ENCODE measurements at regions not wholly inside any gene's neighbourhood (a gene's known extent, or its start where the extent isn't known, plus 50 kb on each side); places are given as distances from the start of the nearest gene placed in this dataset.

DNA sequence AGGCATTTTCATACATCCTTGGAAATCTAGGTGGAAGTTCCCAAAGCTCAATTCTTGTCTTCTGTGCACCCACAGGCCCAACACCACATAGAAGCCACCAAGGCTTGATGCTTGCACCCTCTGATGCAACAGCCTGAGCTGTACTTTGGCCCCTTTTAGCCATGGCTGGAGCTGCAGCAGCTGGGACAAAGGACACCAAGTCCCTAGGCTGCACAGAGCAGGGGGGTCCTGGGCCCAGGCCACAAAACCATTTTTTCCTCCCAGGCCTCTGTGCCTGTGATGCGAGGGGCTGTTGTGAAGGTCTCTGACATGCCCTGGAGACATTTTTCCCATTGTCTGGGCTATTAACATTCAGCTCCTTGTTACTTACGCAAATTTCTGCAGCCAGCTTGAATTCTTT is 124.0 kb upstream of the S100G start:
- no TSS peak for BruUV-seq (replicated peaks)
- in situ Hi-C loops (cut with MboI) (no loop called here), intact Hi-C loops (cut with micrococcal nuclease) (no loop called here)
- Histone ChIP-seq H3K36me3 (ENCODE audit: control insufficient read depth, insufficient read depth, low read length) (no peaks in the 10 kb centered on the region), H3K9me3 (replicated peaks; ENCODE audit: control insufficient read depth, insufficient read depth, low read depth, low read length) (no peaks in the 10 kb centered on the region), H3K4me1 (replicated peaks in 1 of 2; ENCODE audit: control insufficient read depth in 2 of 2, insufficient read depth in 2 of 2, low read length in 2 of 2) (no peaks in the 10 kb centered on the region), H3K9me1 (ENCODE audit: control insufficient read depth, insufficient read depth, low read length) (no peaks in the 10 kb centered on the region), H3K4me2 (ENCODE audit: insufficient read depth, low read length) (no peak overlapping the region), H3K9ac (ENCODE audit: insufficient read depth in 1 of 2, low read depth in 2 of 2, low read length in 2 of 2) (no peak overlapping the region), H4K20me1 (replicated peaks; ENCODE audit: control insufficient read depth, insufficient read depth, low read length) (no peaks in the 10 kb centered on the region), H3K27ac (ENCODE audit: extremely low read depth, low read depth, low read length) (no peak overlapping the region), H3K27me3 (ENCODE audit: control insufficient read depth in 2 of 2, insufficient read depth in 2 of 2, low read length in 2 of 2) (peaks cover 0 to 4% of the 10 kb centered on the region in 2 experiments; a peak in 1 of 5 replicates), H3K79me2 (ENCODE audit: control insufficient read depth, insufficient read depth, low read length) (no peaks in the 10 kb centered on the region), H2AFZ (ENCODE audit: low read depth, low read length) (no peak overlapping the region), H3K4me3 (no peak overlapping the region)
- no peak for TF ChIP-seq SMAD4 (CRISPR knock-in tag; conservative IDR thresholded peaks at IDR 0.05)
- TF ChIP-seq ZNF644 (tag; IDR thresholded peaks at IDR 0.05; ENCODE audit: low read depth): no peak
- TF ChIP-seq, protein P1, sequence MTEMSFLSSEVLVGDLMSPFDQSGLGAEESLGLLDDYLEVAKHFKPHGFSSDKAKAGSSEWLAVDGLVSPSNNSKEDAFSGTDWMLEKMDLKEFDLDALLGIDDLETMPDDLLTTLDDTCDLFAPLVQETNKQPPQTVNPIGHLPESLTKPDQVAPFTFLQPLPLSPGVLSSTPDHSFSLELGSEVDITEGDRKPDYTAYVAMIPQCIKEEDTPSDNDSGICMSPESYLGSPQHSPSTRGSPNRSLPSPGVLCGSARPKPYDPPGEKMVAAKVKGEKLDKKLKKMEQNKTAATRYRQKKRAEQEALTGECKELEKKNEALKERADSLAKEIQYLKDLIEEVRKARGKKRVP (CRISPR knock-in tag; IDR thresholded peaks at IDR 0.05): no peak
- TF ChIP-seq XRCC3 (IDR thresholded peaks at IDR 0.05): no peak
- TF ChIP-seq PPARD (CRISPR knock-in tag; IDR thresholded peaks at IDR 0.05): no peak
- TF ChIP-seq ARID2 (IDR thresholded peaks at IDR 0.05): no peak
- TF ChIP-seq ZNF140 (CRISPR knock-in tag; IDR thresholded peaks at IDR 0.05): no peak
- TF ChIP-seq SNIP1 (IDR thresholded peaks at IDR 0.05; ENCODE audit: low read depth): no peak
- TF ChIP-seq, protein P2, sequence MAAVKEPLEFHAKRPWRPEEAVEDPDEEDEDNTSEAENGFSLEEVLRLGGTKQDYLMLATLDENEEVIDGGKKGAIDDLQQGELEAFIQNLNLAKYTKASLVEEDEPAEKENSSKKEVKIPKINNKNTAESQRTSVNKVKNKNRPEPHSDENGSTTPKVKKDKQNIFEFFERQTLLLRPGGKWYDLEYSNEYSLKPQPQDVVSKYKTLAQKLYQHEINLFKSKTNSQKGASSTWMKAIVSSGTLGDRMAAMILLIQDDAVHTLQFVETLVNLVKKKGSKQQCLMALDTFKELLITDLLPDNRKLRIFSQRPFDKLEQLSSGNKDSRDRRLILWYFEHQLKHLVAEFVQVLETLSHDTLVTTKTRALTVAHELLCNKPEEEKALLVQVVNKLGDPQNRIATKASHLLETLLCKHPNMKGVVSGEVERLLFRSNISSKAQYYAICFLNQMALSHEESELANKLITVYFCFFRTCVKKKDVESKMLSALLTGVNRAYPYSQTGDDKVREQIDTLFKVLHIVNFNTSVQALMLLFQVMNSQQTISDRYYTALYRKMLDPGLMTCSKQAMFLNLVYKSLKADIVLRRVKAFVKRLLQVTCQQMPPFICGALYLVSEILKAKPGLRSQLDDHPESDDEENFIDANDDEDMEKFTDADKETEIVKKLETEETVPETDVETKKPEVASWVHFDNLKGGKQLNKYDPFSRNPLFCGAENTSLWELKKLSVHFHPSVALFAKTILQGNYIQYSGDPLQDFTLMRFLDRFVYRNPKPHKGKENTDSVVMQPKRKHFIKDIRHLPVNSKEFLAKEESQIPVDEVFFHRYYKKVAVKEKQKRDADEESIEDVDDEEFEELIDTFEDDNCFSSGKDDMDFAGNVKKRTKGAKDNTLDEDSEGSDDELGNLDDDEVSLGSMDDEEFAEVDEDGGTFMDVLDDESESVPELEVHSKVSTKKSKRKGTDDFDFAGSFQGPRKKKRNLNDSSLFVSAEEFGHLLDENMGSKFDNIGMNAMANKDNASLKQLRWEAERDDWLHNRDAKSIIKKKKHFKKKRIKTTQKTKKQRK (IDR thresholded peaks at IDR 0.05; ENCODE audit: borderline replicate concordance, low read depth, low read length): no peak
- no peak for TF ChIP-seq HMG20B (CRISPR knock-in tag; IDR thresholded peaks at IDR 0.05)
- TF ChIP-seq CTBP1 (IDR thresholded peaks at IDR 0.05; ENCODE audit: borderline replicate concordance): no peak
- TF ChIP-seq, protein P3, sequence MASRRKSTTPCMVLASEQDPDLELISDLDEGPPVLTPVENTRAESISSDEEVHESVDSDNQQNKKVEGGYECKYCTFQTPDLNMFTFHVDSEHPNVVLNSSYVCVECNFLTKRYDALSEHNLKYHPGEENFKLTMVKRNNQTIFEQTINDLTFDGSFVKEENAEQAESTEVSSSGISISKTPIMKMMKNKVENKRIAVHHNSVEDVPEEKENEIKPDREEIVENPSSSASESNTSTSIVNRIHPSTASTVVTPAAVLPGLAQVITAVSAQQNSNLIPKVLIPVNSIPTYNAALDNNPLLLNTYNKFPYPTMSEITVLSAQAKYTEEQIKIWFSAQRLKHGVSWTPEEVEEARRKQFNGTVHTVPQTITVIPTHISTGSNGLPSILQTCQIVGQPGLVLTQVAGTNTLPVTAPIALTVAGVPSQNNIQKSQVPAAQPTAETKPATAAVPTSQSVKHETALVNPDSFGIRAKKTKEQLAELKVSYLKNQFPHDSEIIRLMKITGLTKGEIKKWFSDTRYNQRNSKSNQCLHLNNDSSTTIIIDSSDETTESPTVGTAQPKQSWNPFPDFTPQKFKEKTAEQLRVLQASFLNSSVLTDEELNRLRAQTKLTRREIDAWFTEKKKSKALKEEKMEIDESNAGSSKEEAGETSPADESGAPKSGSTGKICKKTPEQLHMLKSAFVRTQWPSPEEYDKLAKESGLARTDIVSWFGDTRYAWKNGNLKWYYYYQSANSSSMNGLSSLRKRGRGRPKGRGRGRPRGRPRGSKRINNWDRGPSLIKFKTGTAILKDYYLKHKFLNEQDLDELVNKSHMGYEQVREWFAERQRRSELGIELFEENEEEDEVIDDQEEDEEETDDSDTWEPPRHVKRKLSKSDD (conservative IDR thresholded peaks at IDR 0.05; ENCODE audit: low read length): no peak
- FAIRE-seq: no peak
- DNase-seq (ENCODE audit: extremely low read depth in 1 of 4, low spot score in 3 of 4): no peak
- ChIA-PET CTCF (ENCODE audit: low intra/inter-chr PET ratio) (no interaction called here), POLR2A (no interaction called here)
- 0% methylated on average over 1 of the region's 2 CpGs for WGBS (ENCODE audit: insufficient coverage, low coverage, missing lambda C conversion rate)
- ATAC-seq: no peak
